NCI-H2107 treated with DMSO at 0.1 percent for 48 hours (cell line): ENCODE measurements at regions not wholly inside any gene's neighbourhood (a gene's known extent, or its start where the extent isn't known, plus 50 kb on each side); places are given as distances from the start of the nearest gene placed in this dataset.
"Not testable (repeated sequence)": the region's sequence is repeated elsewhere in the genome, so short reads cannot be mapped to it uniquely, and the experiment has no call there.

Experiments used
- DNase-seq: peaks from one replicate; lab custom pipeline; 2025; ENCODE audit not compliant: unreplicated experiment; lab: John Stamatoyannopoulos, UW

GRCh38 chr20:52340036-52340634 is 148.6 kb upstream of the ZFP64 start:
- DNase-seq: peak; percentile 3

GRCh38 chr20:52332649-52333250 is 141.2 kb upstream of the ZFP64 start:
- DNase-seq: no peak

GRCh38 chr20:52332230-52332629 is 140.7 kb upstream of the ZFP64 start:
- no peak for DNase-seq

- DNase-seq: no peak
Observed at GRCh38 chr20:52331655-52332054, 140.1 kb upstream of the ZFP64 start.

GRCh38 chr20:52321396-52321795 is 129.8 kb upstream of the ZFP64 start:
- no peak for DNase-seq

GRCh38 chr20:52318651-52319050 is 127.1 kb upstream of the ZFP64 start:
- no peak for DNase-seq

- peak; percentile 31 for DNase-seq
Observed at GRCh38 chr20:52313341-52313963, 121.9 kb upstream of the ZFP64 start.

GRCh38 chr20:52312132-52312729 is 120.7 kb upstream of the ZFP64 start:
- DNase-seq: peak; percentile 57

- DNase-seq: no peak
Observed at GRCh38 chr20:52311209-52311794, 119.7 kb upstream of the ZFP64 start.

- no peak for DNase-seq
Observed at GRCh38 chr20:52309181-52309580, 117.6 kb upstream of the ZFP64 start.

- no peak for DNase-seq
Observed at GRCh38 chr20:52306477-52306876, 114.9 kb upstream of the ZFP64 start.

- DNase-seq: no peak
Observed at GRCh38 chr20:52305858-52306257, 114.3 kb upstream of the ZFP64 start.

GRCh38 chr20:52305024-52305645 is 113.6 kb upstream of the ZFP64 start:
- DNase-seq: no peak

- DNase-seq: no peak
Observed at GRCh38 chr20:52303281-52303950, 111.8 kb upstream of the ZFP64 start.

GRCh38 chr20:52302736-52303135 is 111.2 kb upstream of the ZFP64 start:
- no peak for DNase-seq

GRCh38 chr20:52302051-52302450 is 110.5 kb upstream of the ZFP64 start:
- not testable (repeated sequence) for DNase-seq

GRCh38 chr20:52295556-52295955 is 104.0 kb upstream of the ZFP64 start:
- DNase-seq: no peak

GRCh38 chr20:52294106-52294628 is 102.6 kb upstream of the ZFP64 start:
- DNase-seq: no peak

GRCh38 chr20:52291109-52291508 is 99.5 kb upstream of the ZFP64 start:
- DNase-seq: no peak

GRCh38 chr20:52290569-52290968 is 99.0 kb upstream of the ZFP64 start:
- DNase-seq: no peak
